GM19023 (cell line): ENCODE measurements at regions not wholly inside any gene's neighbourhood (a gene's known extent, or its start where the extent isn't known, plus 50 kb on each side); places are given as distances from the start of the nearest gene placed in this dataset.
"Not testable (repeated sequence)": the region's sequence is repeated elsewhere in the genome, so short reads cannot be mapped to it uniquely, and the experiment has no call there.

Experiments used
- ATAC-seq: cut with Tn5 transposase; IDR thresholded peaks from one replicate; pipeline ENCODE4 v1.9.1; 2021; ENCODE audit warnings: mild to moderate bottlenecking, moderate library complexity; ENCODE audit not compliant: unreplicated experiment

DNA sequence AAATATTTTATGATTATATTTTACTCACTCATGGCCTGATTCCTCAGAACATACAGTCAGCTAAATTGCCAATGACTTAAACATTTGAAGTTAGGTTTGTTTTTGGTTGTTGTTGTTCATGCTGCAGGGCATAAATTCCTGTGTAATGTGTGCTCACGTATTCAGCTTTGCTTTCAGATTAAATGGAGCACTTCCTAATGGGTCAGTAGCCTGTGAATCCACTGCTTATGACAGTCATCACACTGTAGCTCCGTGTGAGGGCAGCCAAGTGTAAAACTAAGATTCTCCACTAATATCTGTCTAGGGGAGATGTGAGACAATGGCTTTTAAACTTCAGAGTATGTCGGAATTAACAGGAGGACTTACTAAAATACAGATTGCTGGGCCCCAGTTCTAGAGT, 955.8 kb downstream of the SPATA31A7 start:
- ATAC-seq = not testable (repeated sequence)
